GM06990 (cell line): ENCODE measurements at regions not wholly inside any gene's neighbourhood (a gene's known extent, or its start where the extent isn't known, plus 50 kb on each side); places are given as distances from the start of the nearest gene placed in this dataset.

ENCODE experiments used
- DNase-seq: peaks from one replicate; pipeline ENCODE4 v3.0.0-alpha.2; 2011; ENCODE audit not compliant: insufficient read length; ENCODE audit errors: extremely low read depth
- H3K27me3 ChIP-seq: replicated peaks from 2 replicates; pipeline ENCODE4 v1.6.0; 2011; ENCODE audit warnings: low read length; ENCODE audit not compliant: control insufficient read depth, insufficient read depth
- H3K36me3 ChIP-seq: 2 replicates; pipeline ENCODE4 v1.5.1; 2011; ENCODE audit warnings: low read length; ENCODE audit not compliant: control insufficient read depth, insufficient read depth
- H3K4me3 ChIP-seq: replicated peaks from 2 replicates; pipeline ENCODE4 v1.5.1; 2011; ENCODE audit warnings: low read depth, mild to moderate bottlenecking, control low read depth, low read length
- TF ChIP-seq, protein P1 (sequence below): IDR thresholded peaks from 2 replicates; pipeline ENCODE4 v1.5.1; 2011; ENCODE audit warnings: low read length, control low read depth, mild to moderate bottlenecking, inconsistent platforms; ENCODE audit not compliant: insufficient read depth, poor library complexity, severe bottlenecking

- H3K27me3 ChIP-seq: no peaks in the 10 kb centered on the region; the same call in 1 of the 2 replicates
- no peak for DNase-seq
- TF ChIP-seq, protein P1, sequence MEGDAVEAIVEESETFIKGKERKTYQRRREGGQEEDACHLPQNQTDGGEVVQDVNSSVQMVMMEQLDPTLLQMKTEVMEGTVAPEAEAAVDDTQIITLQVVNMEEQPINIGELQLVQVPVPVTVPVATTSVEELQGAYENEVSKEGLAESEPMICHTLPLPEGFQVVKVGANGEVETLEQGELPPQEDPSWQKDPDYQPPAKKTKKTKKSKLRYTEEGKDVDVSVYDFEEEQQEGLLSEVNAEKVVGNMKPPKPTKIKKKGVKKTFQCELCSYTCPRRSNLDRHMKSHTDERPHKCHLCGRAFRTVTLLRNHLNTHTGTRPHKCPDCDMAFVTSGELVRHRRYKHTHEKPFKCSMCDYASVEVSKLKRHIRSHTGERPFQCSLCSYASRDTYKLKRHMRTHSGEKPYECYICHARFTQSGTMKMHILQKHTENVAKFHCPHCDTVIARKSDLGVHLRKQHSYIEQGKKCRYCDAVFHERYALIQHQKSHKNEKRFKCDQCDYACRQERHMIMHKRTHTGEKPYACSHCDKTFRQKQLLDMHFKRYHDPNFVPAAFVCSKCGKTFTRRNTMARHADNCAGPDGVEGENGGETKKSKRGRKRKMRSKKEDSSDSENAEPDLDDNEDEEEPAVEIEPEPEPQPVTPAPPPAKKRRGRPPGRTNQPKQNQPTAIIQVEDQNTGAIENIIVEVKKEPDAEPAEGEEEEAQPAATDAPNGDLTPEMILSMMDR: no peak
Observed at GRCh38 chr10:64303566-64303965, 782.4 kb downstream of the REEP3 start.

GRCh38 chr10:64306729-64307327 is 785.6 kb downstream of the REEP3 start:
- no peaks in the 10 kb centered on the region for H3K36me3 ChIP-seq
- H3K27me3 ChIP-seq: no peaks in the 10 kb centered on the region; the same call in 1 of the 2 replicates
- H3K4me3 ChIP-seq: no peak overlapping the region
- TF ChIP-seq, protein P1: no peak
- DNase-seq: no peak

More at GRCh38 chr10:64303566-64303965, 782.4 kb downstream of the REEP3 start:
- Histone ChIP-seq H3K36me3 (no peaks in the 10 kb centered on the region), H3K4me3 (no peak overlapping the region)

- Histone ChIP-seq H3K4me3 (no peak overlapping the region), H3K36me3 (no peaks in the 10 kb centered on the region), H3K27me3 (no peaks in the 10 kb centered on the region; the same call in 1 of the 2 replicates)
- no peak for DNase-seq
- TF ChIP-seq, protein P1: no peak
Observed at GRCh38 chr10:64312876-64313275, 791.7 kb downstream of the REEP3 start.

DNA sequence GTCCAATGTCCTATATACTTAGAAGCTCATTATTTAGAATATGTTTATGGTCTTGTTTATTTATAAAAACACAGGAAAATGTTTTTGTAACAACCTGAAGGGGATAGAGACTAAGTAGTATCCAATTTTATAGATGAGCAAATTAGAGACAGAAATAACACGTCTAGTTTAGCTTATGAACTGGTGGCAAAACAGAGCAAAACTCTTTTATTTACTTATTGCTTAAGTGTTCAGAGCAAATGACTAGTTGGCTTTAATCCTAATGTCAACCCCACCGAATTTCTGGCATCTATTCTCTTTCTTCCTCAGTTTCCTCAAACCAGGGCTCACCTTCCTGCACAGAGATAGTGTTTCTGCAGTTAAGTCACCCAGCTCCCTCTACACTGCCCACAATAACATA is 792.8 kb downstream of the REEP3 start:
- no peaks in the 10 kb centered on the region; the same call in 1 of the 2 replicates for H3K27me3 ChIP-seq
- TF ChIP-seq, protein P1: no peak
- no peak overlapping the region for H3K4me3 ChIP-seq
- H3K36me3 ChIP-seq: no peaks in the 10 kb centered on the region
- no peak for DNase-seq

DNA sequence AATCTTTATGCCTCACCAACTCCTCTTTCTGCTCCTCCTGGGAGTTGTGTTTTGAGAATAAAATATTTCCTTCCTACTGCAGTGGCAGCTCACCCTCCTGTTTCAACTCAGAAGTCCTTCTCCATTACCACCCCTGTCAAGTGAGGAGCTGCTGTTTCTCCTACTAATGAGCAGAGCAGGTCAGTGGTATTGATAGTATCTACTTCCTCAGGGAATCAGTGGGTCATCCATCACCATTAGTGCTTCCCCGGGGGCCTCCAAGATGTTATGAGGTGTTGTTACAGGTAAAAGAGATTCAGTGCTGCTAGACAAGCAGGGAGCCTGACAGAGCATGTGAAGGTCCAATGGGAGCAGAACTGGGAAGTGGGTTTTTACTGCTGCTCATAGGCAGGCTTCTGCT is 795.2 kb downstream of the REEP3 start:
- TF ChIP-seq, protein P1: no peak
- no peak overlapping the region for H3K4me3 ChIP-seq

More for the DNA sequence above, 795.2 kb downstream of the REEP3 start:
- DNase-seq: no peak
- Histone ChIP-seq H3K36me3 (no peaks in the 10 kb centered on the region), H3K27me3 (no peaks in the 10 kb centered on the region; the same call in 1 of the 2 replicates)
